ENCODE measurements at regions not wholly inside any gene's neighbourhood (a gene's known extent, or its start where the extent isn't known, plus 50 kb on each side); places are given as distances from the start of the nearest gene placed in this dataset.
"Not testable (repeated sequence)": the region's sequence is repeated elsewhere in the genome, so short reads cannot be mapped to it uniquely, and the experiment has no call there.

- DNase-seq (ENCODE audit: low read depth) = no peak
Observed at GRCh38 chr7:25596443-25596842, 368.2 kb upstream of the NPVF start.

GRCh38 chr7:25597946-25598345 lies 369.7 kb upstream of the NPVF start:
- no peak for DNase-seq (ENCODE audit: low read depth)

- DNase-seq (ENCODE audit: low read depth) = no peak
Observed at GRCh38 chr7:25598765-25599164, 370.5 kb upstream of the NPVF start.

DNA sequence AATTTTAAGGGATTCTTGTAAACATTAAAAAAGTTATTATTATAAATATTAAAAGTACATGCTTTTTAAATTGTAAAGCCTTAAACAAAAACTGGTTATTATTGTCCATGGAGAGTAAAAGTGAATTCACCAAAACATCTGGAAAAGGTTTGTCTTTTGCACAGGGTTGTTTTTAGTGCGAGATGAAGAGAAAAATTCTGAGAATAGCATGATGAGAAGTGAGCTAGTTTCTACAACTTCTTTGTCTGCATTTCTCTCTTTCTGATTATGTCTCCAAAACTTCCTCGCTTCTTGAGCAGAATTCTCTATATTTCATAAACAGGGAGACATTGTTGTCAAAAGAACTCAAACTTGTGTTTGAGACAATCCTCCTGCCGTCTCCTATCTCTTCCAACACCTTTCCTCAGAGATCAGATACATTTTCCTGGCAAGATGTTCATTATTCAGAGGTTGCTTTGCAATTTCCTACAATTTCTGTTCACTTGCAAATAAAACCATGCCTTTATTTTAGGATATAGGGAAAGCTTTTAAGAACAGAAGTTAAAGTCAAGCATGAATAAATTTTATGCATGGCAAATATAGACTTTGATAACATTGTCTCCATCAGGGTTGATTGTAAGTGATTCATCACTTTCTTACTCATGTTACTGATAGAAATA lies 372.1 kb upstream of the NPVF start:
- no peak for DNase-seq (ENCODE audit: low read depth)

GRCh38 chr7:25602730-25603426 lies 374.6 kb upstream of the NPVF start:
- not testable (repeated sequence) for DNase-seq (ENCODE audit: low read depth)

DNA sequence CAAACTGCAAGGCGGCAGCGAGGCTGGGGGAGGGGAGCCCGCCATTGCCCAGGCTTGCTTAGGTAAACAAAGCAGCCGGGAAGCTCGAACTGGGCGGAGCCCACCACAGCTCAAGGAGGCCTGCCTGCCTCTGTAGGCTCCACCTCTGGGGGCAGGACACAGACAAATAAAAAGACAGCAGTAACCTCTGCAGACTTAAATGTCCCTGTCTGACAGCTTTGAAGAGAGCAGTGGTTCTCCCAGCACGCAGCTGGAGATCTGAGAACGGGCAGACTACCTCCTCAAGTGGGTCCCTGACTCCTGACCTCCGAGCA lies 375.1 kb upstream of the NPVF start:
- not testable (repeated sequence) for DNase-seq (ENCODE audit: low read depth)

- no peak for DNase-seq (ENCODE audit: low read depth)
Observed at GRCh38 chr7:25611196-25611595, 382.9 kb upstream of the NPVF start.

- DNase-seq (ENCODE audit: low read depth) = no peak
Observed at GRCh38 chr7:25613912-25614311, 385.6 kb upstream of the NPVF start.

DNA sequence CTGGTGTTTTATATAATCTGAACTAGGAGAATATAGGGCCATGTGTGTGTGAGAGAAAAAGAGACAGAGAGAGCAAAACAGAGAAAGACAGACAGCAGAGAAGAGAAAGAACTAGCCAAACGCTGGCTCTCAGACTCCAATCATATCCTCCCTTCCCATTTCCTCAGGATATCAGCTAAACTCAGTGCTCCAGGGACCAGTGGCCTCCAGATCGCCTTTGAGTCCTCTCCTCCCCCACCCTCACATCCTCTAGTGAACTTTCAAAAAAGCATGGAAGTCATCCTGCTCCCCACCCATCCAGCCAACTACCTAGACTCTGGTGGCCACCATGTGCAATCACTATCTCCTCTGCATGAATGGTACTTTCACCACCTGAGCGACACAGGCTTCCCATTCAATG lies 386.1 kb upstream of the NPVF start:
- DNase-seq (ENCODE audit: low read depth) = no peak

DNA sequence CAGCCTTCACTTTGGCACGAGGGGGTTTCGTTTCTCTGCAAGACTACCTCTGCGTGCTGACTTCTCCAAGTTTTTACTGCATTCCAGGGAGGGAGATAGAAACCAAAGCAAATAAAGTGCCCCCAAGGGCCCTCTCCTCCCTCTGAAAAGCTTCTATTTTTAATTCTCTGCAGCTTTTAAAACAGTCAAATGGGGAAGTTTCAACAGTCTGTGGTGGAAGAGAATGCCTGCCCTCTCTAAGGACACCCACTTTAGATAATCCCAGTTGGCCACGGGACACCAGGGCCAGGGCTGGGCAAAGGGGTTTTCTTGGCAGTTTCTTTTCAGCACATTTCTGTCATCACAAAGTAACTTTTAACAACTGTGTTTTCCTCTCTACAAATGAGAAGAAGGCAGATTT lies 386.7 kb upstream of the NPVF start:
- no peak for DNase-seq (ENCODE audit: low read depth)

DNA sequence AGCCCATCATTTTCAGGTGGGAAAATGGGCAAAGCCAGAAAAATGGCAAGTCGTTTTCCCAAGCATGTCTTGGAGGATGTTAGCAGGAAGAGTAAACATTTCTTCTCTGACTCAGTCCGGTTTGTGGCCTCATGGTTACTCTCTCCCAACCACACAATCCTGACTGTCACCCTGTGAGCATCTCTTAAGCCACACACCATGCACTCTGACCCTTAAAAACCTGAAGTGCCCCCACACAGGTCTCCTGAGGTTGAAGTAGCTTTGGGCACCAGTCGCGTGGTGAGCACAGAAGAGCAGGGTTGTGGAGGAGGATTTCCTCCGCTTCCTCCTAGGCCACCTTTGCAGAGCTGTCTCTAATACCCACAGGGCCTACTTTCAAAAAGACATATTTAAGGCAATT lies 387.3 kb upstream of the NPVF start:
- DNase-seq (ENCODE audit: low read depth) = peak; percentile 59

DNA sequence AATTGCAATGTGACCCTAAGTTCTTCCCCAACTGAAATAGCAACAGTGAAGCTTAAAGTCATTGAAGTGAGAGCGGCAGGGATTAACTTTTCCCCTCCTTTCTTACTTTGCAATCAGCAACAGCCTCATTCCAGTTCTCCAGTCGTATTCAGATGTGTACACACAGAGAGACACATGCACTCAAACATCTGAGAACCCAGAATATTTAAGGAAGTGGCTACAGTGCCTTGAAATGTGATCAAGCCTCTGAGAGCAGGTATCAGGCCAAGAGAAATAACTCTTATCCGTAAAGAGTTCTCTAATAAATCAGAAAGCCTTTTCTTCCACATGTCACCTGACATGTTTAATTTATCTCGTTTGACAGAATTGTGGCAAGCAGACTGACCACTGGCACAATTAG lies 388.9 kb upstream of the NPVF start:
- DNase-seq (ENCODE audit: low read depth) = no peak

DNA sequence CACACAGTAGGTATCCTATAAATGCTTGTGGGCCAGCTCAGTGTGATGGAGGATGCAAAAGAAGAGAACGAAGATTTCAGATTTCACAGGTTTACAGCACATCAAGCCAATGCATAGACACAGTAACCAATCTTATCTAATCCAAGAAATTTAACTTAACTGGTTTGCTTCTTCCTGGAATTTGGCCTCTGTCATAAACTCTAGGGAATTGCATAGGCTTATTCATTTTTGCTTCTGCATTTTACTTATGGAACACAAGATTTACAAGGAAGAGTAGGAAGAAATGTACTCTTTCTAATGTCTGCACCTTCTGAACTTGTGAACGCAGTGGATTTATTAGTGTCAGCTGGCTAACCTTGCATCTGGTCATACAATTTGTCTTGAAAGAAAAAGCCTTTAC lies 389.4 kb upstream of the NPVF start:
- no peak for DNase-seq (ENCODE audit: low read depth)

- no peak for DNase-seq (ENCODE audit: low read depth)
Observed at GRCh38 chr7:25619381-25619780, 391.1 kb upstream of the NPVF start.

GRCh38 chr7:25619963-25620799 lies 391.9 kb upstream of the NPVF start:
- no peak for DNase-seq (ENCODE audit: low read depth)

DNA sequence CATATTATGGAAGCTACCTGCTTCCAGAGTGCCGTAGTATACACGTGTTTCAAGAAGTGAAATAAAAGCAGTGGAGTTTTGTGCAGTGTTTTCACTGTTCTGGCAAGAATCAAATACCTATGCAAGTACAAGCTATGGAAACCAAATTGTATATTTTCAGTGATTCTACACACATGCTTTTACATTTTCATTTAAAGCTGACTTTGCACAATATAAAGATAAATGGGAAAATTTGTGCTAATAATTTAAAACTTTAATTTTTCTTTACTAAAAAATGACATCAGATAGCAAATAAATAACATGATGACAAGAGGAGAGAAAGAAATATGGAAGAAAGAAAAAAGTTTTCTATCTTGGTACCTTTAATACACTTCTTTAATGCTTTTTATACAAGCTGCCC lies 393.7 kb upstream of the NPVF start:
- no peak for DNase-seq (ENCODE audit: low read depth)

DNA sequence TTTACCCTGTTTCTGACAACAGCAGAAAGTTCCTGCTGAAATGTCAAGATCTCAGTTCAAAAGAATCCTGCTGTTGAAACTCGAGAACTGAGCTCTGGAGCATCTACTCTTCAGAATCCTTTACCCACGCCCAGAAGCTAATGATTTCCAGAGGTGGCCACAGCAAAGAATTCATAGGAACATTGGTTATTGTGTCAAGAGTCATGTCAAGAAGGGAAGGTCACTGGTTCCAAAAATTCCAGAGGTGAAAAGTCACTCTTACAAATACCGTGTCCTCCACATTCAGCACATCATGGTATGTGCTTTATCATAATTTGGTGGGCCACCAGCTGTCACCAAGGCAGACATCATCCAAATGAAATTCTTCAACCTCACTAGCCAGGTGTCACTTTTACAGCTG lies 394.4 kb upstream of the NPVF start:
- no peak for DNase-seq (ENCODE audit: low read depth)

DNA sequence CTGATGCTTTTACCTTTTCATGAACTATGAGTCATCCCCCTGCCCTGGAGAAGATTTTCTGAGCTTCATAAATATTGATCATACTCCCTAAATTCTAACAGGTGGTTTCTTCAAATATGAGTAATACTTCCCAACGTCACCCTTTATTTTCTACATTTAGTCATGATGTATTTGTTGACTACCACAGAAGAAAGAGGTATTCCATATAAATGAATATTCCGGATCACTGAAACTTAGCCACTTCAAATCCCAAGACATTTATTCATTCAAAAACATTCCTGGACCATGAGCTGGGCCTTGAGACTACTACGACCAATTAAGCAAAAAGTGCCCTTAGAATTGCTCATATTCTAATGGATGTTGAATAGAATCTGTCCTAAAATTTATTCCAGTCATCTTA lies 395.8 kb upstream of the NPVF start:
- peak; percentile 32 for DNase-seq (ENCODE audit: low read depth)

DNA sequence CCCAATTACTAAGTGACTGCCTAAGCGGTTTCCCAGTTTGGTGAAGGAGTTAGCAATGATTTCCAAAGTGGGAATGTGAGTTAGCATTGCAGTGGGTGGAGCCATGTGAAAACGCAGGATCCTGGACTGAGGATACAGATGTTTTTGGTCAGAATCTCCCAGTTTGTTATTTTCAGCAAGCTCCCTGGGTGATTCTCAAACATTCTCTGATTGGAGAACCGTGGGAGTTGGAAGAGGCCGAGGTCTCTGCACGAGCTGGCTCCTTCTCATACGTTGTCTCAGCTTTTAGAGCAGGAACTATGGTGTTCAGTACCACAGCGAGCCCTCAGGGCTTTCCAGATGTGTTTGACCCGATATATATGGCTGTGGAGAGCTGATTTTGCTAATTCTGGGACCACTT lies 396.5 kb upstream of the NPVF start:
- DNase-seq (ENCODE audit: low read depth) = no peak

GRCh38 chr7:25625306-25625992 lies 397.2 kb upstream of the NPVF start:
- DNase-seq (ENCODE audit: low read depth) = no peak

DNA sequence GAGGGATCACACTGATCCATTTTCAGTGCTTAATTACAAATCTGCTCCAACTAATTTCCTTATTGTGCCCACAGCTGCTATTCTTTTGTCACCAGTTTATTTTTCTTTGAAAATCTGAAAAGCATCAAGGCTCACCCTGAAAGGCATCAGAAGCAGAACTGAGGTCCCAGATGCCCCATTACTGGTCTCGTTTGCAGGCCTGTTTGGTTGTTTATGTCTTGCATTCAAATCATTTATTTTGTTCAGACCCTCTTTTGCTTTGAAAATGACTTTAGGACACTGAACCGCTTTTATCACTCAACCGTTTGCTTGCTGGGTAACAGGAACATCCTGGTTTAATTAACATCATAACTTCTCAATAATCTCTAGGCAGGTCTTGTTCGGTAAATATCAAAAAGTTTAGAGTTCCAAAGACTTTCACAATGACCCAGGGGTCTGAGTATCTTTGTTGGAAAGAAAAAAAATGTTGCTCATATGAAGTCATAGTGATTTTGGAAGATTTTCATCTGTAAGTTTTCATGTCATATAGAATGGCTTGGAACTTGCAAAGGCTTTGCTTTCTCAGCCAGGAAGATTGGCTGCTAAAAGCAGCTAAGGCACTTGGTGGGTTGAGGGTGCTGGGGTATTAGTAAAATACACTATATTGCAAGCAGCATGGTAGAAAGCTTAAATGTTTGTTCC lies 398.3 kb upstream of the NPVF start:
- no peak for DNase-seq (ENCODE audit: low read depth)

- no peak for DNase-seq (ENCODE audit: low read depth)
Observed at GRCh38 chr7:25628446-25628845, 400.2 kb upstream of the NPVF start.

Measured in Daoy (cell line).